ENCODE measurements at regions not wholly inside any gene's neighbourhood (a gene's known extent, or its start where the extent isn't known, plus 50 kb on each side); places are given as distances from the start of the nearest gene placed in this dataset.
"Not testable (repeated sequence)": the region's sequence is repeated elsewhere in the genome, so short reads cannot be mapped to it uniquely, and the experiment has no call there.

GRCh38 chr2:9721344-9721743, 90.5 kb upstream of the YWHAQ start:
- no peak for DNase-seq
- Mint-ChIP-seq H3K4me1 (ENCODE audit: low read depth, unreplicated experiment) (peaks cover 13% of the 10 kb centered on the region), H3K4me3 (ENCODE audit: unreplicated experiment) (no peak overlapping the region), H3K27ac (ENCODE audit: unreplicated experiment) (no peak overlapping the region), H3K36me3 (ENCODE audit: unreplicated experiment) (no peaks in the 10 kb centered on the region), H3K27me3 (ENCODE audit: unreplicated experiment) (peaks cover 8% of the 10 kb centered on the region), H3K9me3 (ENCODE audit: unreplicated experiment) (peaks cover 4% of the 10 kb centered on the region)
- TF ChIP-seq, protein P1, sequence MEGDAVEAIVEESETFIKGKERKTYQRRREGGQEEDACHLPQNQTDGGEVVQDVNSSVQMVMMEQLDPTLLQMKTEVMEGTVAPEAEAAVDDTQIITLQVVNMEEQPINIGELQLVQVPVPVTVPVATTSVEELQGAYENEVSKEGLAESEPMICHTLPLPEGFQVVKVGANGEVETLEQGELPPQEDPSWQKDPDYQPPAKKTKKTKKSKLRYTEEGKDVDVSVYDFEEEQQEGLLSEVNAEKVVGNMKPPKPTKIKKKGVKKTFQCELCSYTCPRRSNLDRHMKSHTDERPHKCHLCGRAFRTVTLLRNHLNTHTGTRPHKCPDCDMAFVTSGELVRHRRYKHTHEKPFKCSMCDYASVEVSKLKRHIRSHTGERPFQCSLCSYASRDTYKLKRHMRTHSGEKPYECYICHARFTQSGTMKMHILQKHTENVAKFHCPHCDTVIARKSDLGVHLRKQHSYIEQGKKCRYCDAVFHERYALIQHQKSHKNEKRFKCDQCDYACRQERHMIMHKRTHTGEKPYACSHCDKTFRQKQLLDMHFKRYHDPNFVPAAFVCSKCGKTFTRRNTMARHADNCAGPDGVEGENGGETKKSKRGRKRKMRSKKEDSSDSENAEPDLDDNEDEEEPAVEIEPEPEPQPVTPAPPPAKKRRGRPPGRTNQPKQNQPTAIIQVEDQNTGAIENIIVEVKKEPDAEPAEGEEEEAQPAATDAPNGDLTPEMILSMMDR (IDR thresholded peaks at IDR 0.05; ENCODE audit: partially characterized antibody, unreplicated experiment): no peak

GRCh38 chr2:9722451-9722850, 91.7 kb upstream of the YWHAQ start:
- no peaks in the 10 kb centered on the region for H3K36me3 Mint-ChIP-seq (ENCODE audit: unreplicated experiment)
- TF ChIP-seq, protein P1 (IDR thresholded peaks at IDR 0.05; ENCODE audit: partially characterized antibody, unreplicated experiment): no peak
- H3K4me1 Mint-ChIP-seq (ENCODE audit: low read depth, unreplicated experiment): peaks cover 13% of the 10 kb centered on the region
- no peak for DNase-seq
- no peak overlapping the region for H3K27ac Mint-ChIP-seq (ENCODE audit: unreplicated experiment)
- no peak overlapping the region for H3K4me3 Mint-ChIP-seq (ENCODE audit: unreplicated experiment)
- peaks cover 4% of the 10 kb centered on the region for H3K9me3 Mint-ChIP-seq (ENCODE audit: unreplicated experiment)
- H3K27me3 Mint-ChIP-seq (ENCODE audit: unreplicated experiment): peaks cover 8% of the 10 kb centered on the region

DNA sequence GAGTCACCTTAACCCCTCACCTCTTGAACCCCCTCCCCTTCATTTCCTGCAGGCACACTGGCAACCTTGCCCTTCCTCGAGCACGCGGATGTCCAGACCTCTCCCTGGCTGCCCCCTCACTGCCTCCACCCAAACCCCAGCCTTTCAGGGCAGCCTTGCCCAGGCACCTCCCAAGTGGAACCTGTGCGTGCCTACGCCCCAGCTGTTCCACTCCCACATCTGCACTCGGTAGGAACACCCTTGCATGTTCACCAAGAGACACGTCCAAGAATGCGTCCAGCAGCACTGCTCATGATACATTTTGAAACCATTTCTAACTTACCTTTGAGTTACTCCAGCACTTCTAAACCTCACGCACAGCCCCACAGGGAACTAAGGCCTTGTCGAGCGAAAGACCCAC, 93.8 kb upstream of the YWHAQ start:
- peaks cover 4% of the 10 kb centered on the region for H3K9me3 Mint-ChIP-seq (ENCODE audit: unreplicated experiment)

DNA sequence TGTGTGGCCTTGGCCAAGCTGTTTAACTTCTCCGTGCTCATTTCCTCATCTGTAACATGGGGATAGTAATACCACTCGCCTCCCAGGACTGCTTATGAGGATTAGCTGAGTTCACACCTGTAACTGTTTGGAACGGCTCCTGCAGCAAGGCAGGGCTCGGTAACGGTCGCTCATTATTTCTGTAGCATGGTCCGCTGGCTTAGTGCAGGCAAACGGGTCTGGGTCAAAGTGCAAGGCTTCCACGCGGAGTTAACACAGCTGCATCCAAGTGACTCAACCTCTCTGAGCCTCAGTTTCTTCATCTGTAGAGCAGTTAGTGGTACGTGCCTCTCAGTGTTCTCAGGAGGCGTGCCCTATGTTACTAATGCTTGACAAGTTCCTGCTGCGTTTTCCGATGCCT, 94.3 kb upstream of the YWHAQ start:
- Mint-ChIP-seq H3K36me3 (ENCODE audit: unreplicated experiment) (no peaks in the 10 kb centered on the region), H3K27ac (ENCODE audit: unreplicated experiment) (no peak overlapping the region), H3K4me3 (ENCODE audit: unreplicated experiment) (no peak overlapping the region), H3K27me3 (ENCODE audit: unreplicated experiment) (peaks cover 8% of the 10 kb centered on the region), H3K9me3 (ENCODE audit: unreplicated experiment) (peaks cover 4% of the 10 kb centered on the region), H3K4me1 (ENCODE audit: low read depth, unreplicated experiment) (peaks cover 13% of the 10 kb centered on the region)
- DNase-seq: no peak
- TF ChIP-seq, protein P1 (IDR thresholded peaks at IDR 0.05; ENCODE audit: partially characterized antibody, unreplicated experiment): no peak

More for the DNA sequence above, 93.8 kb upstream of the YWHAQ start:
- TF ChIP-seq, protein P1 (IDR thresholded peaks at IDR 0.05; ENCODE audit: partially characterized antibody, unreplicated experiment): no peak
- Mint-ChIP-seq H3K4me1 (ENCODE audit: low read depth, unreplicated experiment) (peaks cover 13% of the 10 kb centered on the region), H3K36me3 (ENCODE audit: unreplicated experiment) (no peaks in the 10 kb centered on the region), H3K4me3 (ENCODE audit: unreplicated experiment) (no peak overlapping the region), H3K27me3 (ENCODE audit: unreplicated experiment) (peaks cover 8% of the 10 kb centered on the region), H3K27ac (ENCODE audit: unreplicated experiment) (no peak overlapping the region)
- no peak for DNase-seq

- H3K4me3 Mint-ChIP-seq (ENCODE audit: unreplicated experiment); H3K36me3 Mint-ChIP-seq (ENCODE audit: unreplicated experiment); H3K27ac Mint-ChIP-seq (ENCODE audit: unreplicated experiment); H3K9me3 Mint-ChIP-seq (ENCODE audit: unreplicated experiment); DNase-seq; H3K27me3 Mint-ChIP-seq (ENCODE audit: unreplicated experiment); H3K4me1 Mint-ChIP-seq (ENCODE audit: low read depth, unreplicated experiment): not testable (repeated sequence)
Measured at GRCh38 chr2:9726016-9726415, 95.2 kb upstream of the YWHAQ start.

GRCh38 chr2:9730523-9730922, 99.7 kb upstream of the YWHAQ start:
- H3K4me1 Mint-ChIP-seq (ENCODE audit: low read depth, unreplicated experiment); H3K36me3 Mint-ChIP-seq (ENCODE audit: unreplicated experiment); H3K27ac Mint-ChIP-seq (ENCODE audit: unreplicated experiment); H3K27me3 Mint-ChIP-seq (ENCODE audit: unreplicated experiment); DNase-seq; H3K9me3 Mint-ChIP-seq (ENCODE audit: unreplicated experiment); H3K4me3 Mint-ChIP-seq (ENCODE audit: unreplicated experiment): not testable (repeated sequence)

Measured in glutamatergic neuron (in vitro differentiated cells).